HEK293T (cell line): ENCODE measurements at regions not wholly inside any gene's neighbourhood (a gene's known extent, or its start where the extent isn't known, plus 50 kb on each side); places are given as distances from the start of the nearest gene placed in this dataset.

Experiments used
- CTCF ChIA-PET: fragments of 350-600 bp; formaldehyde crosslinking; extraction: SDS; loops from one replicate; lab custom pipeline; 2021; ENCODE audit warnings: antibody characterized with exemption, inconsistent platforms; lab: Yijun Ruan, JAX
- POLR2A ChIA-PET: fragments of 350-600 bp; formaldehyde crosslinking; extraction: SDS; loops from one replicate; lab custom pipeline; 2020; ENCODE audit warnings: antibody characterized with exemption, inconsistent platforms; lab: Yijun Ruan, JAX
- DNase-seq: peaks from one replicate; pipeline ENCODE4 v3.0.0; 2012; ENCODE audit warnings: mixed read lengths; ENCODE audit errors: extremely low spot score
- ARNT ChIP-seq: fragments of 450-650 bp; IDR thresholded peaks from 2 replicates; pipeline ENCODE4 v1.6.1; 2017; ENCODE audit warnings: mild to moderate bottlenecking
- BHLHE40 ChIP-seq: fragments of 450-650 bp; IDR thresholded peaks from 2 replicates; pipeline ENCODE4 v1.6.1; 2016; ENCODE audit warnings: mild to moderate bottlenecking, moderate library complexity, borderline replicate concordance
- CTBP1 ChIP-seq: fragments of 450-650 bp; IDR thresholded peaks from 2 replicates; pipeline ENCODE4 v1.6.1; 2016; ENCODE audit warnings: borderline replicate concordance
- ELF4 ChIP-seq: fragments of 450-650 bp; IDR thresholded peaks from 2 replicates; pipeline ENCODE4 v1.6.1; 2017; ENCODE audit warnings: antibody characterized with exemption
- FOXA1 ChIP-seq: fragments of 450-650 bp; IDR thresholded peaks from 2 replicates; pipeline ENCODE4 v1.6.1; 2016; ENCODE audit warnings: mild to moderate bottlenecking
- FOXK2 ChIP-seq: fragments of 450-650 bp; IDR thresholded peaks from 2 replicates; pipeline ENCODE4 v1.6.1; 2016; ENCODE audit warnings: mild to moderate bottlenecking
- FOXM1 ChIP-seq: fragments of 450-650 bp; IDR thresholded peaks from 2 replicates; pipeline ENCODE4 v1.6.1; 2017; ENCODE audit warnings: mild to moderate bottlenecking, borderline replicate concordance
- HDGF ChIP-seq: fragments of 450-650 bp; IDR thresholded peaks from 2 replicates; pipeline ENCODE4 v1.6.1; 2017; ENCODE audit warnings: antibody characterized with exemption, borderline replicate concordance
- L3MBTL2 ChIP-seq: fragments of 450-650 bp; conservative IDR thresholded peaks from 2 replicates; pipeline ENCODE4 v1.6.1; 2016; ENCODE audit warnings: mild to moderate bottlenecking
- LEF1 ChIP-seq: fragments of 450-650 bp; IDR thresholded peaks from 2 replicates; pipeline ENCODE4 v1.6.1; 2017; ENCODE audit warnings: mild to moderate bottlenecking, borderline replicate concordance
- NFRKB ChIP-seq: fragments of 450-650 bp; IDR thresholded peaks from 2 replicates; pipeline ENCODE4 v1.6.1; 2016; ENCODE audit warnings: mild to moderate bottlenecking, moderate library complexity
- SP1 ChIP-seq: fragments of 450-650 bp; IDR thresholded peaks from 2 replicates; pipeline ENCODE4 v1.6.1; 2017
- SUZ12 ChIP-seq: fragments of 450-650 bp; IDR thresholded peaks from 2 replicates; pipeline ENCODE4 v1.6.1; 2016; ENCODE audit warnings: mild to moderate bottlenecking
- TARDBP ChIP-seq: fragments of 450-650 bp; IDR thresholded peaks from 2 replicates; pipeline ENCODE4 v1.6.1; 2016
- ZNF384 ChIP-seq: fragments of 450-650 bp; IDR thresholded peaks from 2 replicates; pipeline ENCODE4 v1.6.1; 2016
- TF ChIP-seq, protein P1 (sequence below): fragments of 450-650 bp; IDR thresholded peaks from 2 replicates; pipeline ENCODE4 v1.6.1; 2016

DNA sequence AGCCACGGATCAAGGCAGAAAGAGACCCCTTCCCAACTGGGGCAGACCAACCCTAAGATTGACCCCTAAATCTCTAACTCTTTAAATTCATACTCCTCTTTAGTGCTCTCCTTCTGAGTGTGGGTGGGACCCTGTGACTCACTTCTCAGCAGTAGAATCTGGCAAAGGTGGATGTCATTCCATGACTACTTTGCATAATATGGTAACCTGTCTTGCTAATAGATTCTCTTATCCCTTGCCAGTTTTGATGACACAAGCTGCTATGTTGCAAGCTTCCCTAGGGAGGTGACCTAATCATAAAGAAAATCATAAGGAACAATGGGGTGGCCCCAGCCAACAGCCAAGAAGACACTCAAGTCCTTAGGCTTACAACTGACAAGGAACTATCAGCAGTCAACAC, 155.4 kb upstream of the VWC2 start:
- TF ChIP-seq ARNT (no peak), SUZ12 (no peak), NFRKB (no peak)
- POLR2A ChIA-PET = no interaction called here
- DNase-seq = no peak
- CTCF ChIA-PET = no interaction called here

DNA sequence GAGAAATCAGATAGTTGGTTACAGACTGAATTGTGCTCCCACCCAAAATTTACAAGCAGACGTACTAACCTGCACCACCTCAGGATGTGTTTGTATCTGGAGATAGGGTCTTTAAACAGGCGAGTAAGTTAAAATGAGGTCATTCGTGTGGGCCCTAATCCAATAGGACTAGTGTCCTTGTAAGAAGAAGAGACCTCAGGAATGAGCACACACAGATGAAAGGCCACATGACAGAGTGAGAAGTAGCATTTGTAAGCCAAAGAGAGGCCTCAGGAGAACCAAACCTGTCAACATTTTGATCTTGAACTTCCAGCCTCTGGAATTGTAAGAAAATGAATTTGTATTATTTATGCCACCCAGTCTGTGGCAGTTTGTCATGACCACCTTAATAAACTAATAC, 149.5 kb upstream of the VWC2 start:
- no peak for DNase-seq
- ChIA-PET CTCF (no interaction called here), POLR2A (no interaction called here)
- no peak for TF ChIP-seq FOXA1
- no peak for TF ChIP-seq FOXM1
- TF ChIP-seq CTBP1 = no peak
- TF ChIP-seq ZNF384 = no peak
- no peak for TF ChIP-seq SP1
- TF ChIP-seq TARDBP = no peak
- no peak for TF ChIP-seq ARNT
- no peak for TF ChIP-seq ELF4
- TF ChIP-seq SUZ12 = no peak
- no peak for TF ChIP-seq L3MBTL2
- TF ChIP-seq HDGF = no peak
- TF ChIP-seq, protein P1, sequence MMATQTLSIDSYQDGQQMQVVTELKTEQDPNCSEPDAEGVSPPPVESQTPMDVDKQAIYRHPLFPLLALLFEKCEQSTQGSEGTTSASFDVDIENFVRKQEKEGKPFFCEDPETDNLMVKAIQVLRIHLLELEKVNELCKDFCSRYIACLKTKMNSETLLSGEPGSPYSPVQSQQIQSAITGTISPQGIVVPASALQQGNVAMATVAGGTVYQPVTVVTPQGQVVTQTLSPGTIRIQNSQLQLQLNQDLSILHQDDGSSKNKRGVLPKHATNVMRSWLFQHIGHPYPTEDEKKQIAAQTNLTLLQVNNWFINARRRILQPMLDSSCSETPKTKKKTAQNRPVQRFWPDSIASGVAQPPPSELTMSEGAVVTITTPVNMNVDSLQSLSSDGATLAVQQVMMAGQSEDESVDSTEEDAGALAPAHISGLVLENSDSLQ = no peak
- no peak for TF ChIP-seq FOXK2
- TF ChIP-seq BHLHE40 = no peak
- TF ChIP-seq LEF1 = no peak
- TF ChIP-seq NFRKB = no peak

DNA sequence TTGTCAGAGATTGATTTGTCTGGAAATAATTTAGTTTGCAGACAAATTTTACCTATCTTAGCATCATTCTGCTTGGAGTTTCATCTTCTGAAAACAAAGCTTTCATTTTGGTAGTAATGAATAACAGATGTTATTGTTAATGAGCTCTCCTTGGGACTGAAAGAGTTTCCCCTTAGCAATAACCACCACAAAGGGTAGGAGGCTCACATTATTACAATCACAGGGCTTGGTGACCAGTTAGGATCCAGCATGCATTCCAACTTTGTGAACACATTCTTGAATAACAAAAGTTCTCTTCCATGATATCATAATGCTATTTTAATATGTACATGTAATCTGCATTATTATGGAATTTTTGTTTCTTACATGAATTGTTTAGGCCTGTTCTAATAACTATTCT, 148.8 kb upstream of the VWC2 start:
- no peak for TF ChIP-seq FOXM1
- TF ChIP-seq TARDBP = no peak
- no peak for TF ChIP-seq FOXA1
- no peak for TF ChIP-seq LEF1
- POLR2A ChIA-PET = no interaction called here
- CTCF ChIA-PET = no interaction called here
- DNase-seq = no peak

DNA sequence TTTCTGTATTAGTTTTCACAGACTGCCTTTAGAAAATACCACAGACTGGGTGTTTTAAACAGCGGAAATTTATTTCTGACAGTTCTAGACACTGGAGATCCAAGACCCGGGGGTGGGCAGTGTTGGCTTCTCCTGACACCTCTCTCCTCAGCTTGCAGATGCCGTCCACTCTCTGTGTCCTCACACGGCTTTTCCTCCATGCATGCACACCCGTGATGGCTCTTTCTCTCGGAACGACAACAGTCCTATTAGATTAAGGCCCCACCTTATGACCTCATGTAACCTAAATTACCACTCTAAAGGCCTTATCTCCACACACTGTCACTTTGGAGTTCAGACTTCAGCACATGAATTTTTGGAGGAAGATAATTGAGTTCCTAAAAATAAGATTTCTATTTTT, 142.9 kb upstream of the VWC2 start:
- POLR2A ChIA-PET = no interaction called here
- DNase-seq = no peak
- TF ChIP-seq SUZ12 = no peak
- TF ChIP-seq SP1 = no peak
- TF ChIP-seq, protein P1 = no peak
- TF ChIP-seq TARDBP = no peak
- CTCF ChIA-PET = no interaction called here

DNA sequence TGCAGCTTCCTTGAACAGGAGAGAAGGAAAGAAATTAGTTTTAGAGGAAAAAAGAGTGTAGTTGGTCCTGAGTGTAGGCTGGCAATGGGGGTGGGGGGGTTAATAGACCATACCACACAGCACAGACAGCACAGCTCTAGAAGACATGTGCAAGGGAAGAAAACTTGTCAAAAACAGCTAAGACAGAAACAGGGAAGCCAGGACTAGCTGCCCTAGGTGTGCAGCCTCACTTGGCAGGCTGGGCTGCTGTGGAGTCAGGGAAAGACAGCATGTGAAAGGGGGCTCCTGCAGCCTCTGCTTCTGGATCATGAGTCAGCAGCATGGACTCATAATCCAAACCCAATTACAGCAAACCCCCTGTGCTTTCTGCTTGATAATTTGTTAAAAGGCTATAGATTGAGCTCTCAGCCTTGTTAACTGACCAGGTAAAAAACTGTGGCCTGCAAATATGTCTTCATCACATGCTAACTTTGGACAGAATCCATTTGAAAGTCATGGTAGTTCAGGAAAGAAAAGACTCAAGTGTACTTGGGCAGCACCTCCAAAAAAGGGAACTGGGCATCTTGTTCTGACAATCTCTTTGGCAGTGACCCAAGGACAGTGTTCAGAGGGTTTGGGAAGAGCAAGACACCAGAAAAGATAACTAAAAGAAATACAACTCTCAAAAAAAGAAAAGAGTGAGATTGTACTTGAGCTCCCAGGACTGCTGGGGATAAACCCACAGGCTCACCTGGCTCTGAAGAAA, 142.2 kb upstream of the VWC2 start:
- DNase-seq = no peak
- POLR2A ChIA-PET = no interaction called here
- TF ChIP-seq ELF4 (no peak), L3MBTL2 (no peak), BHLHE40 (no peak), CTBP1 (no peak), NFRKB (no peak), SP1 (no peak)
- TF ChIP-seq, protein P1 = no peak
- CTCF ChIA-PET = no interaction called here

DNA sequence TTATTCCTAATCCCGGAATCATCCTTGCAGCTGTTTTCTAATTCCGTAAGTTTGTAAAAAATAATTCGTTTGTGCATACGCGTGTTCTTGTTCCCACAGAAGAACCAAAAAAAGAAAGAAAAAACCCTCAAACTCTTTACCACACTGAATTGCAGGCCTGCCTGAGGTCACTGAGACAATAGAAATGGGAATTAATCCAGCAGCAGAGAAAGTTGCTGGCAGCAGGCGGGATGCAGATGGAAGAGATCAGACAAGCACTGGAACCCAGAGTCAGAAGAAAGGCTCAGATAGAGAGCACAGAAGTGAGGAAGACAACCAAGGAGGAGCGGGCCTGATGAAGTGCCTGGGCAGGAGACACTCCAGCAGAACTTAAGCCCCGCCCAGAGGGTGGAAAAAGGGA, 141.5 kb upstream of the VWC2 start:
- DNase-seq = no peak
- ChIA-PET POLR2A (no interaction called here), CTCF (no interaction called here)
- no peak for TF ChIP-seq SUZ12
- TF ChIP-seq NFRKB = no peak
- no peak for TF ChIP-seq ELF4
- no peak for TF ChIP-seq LEF1
- no peak for TF ChIP-seq FOXK2
- no peak for TF ChIP-seq ARNT
- no peak for TF ChIP-seq L3MBTL2
- TF ChIP-seq CTBP1 = no peak
- TF ChIP-seq BHLHE40 = no peak
- TF ChIP-seq SP1 = no peak
- no peak for TF ChIP-seq HDGF

DNA sequence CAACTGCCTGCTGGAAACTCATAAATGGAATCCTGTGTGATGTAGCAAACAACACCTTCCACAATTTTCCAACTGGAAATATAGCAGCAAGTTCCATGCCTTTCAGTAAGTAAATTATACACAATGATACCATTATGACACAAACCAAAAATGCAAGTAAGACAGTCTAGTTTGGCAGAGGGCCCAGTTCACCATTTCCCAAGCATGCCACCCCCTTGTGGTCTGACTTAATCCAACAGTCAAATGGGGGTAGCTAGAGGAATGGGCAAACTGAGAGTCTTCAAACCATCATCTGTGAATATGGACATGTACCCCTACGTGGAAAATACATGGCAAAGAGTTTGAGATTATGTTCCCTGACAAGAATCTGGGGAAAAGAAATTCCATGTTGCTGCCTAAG, 137.6 kb upstream of the VWC2 start:
- POLR2A ChIA-PET = no interaction called here
- CTCF ChIA-PET = no interaction called here
- TF ChIP-seq HDGF = no peak
- TF ChIP-seq SUZ12 = no peak
- TF ChIP-seq FOXA1 = no peak
- no peak for TF ChIP-seq L3MBTL2
- no peak for TF ChIP-seq ELF4
- DNase-seq = no peak
